A549 (cell line): ENCODE measurements at regions not wholly inside any gene's neighbourhood (a gene's known extent, or its start where the extent isn't known, plus 50 kb on each side); places are given as distances from the start of the nearest gene placed in this dataset.

Experiments used
- CTCF ChIP-seq: fragments of >200 bp; sonication (Bioruptor Twin); formaldehyde crosslinking; IDR thresholded peaks from 3 replicates; pipeline ENCODE4 v1.5.1; 2016
- JUN ChIP-seq, 2 experiments: fragments of >200 bp; sonication (Bioruptor Twin); formaldehyde crosslinking; IDR thresholded peaks; 2 replicates in 1 of 2; 3 replicates in 1 of 2; pipeline ENCODE4 v1.6.1; 2016 to 2017
- JUNB ChIP-seq: fragments of >200 bp; sonication (Bioruptor Twin); formaldehyde crosslinking; IDR thresholded peaks from 2 replicates; pipeline ENCODE4 v1.6.1; 2016
- POLR2AphosphoS2 ChIP-seq: conservative IDR thresholded peaks from 2 replicates; pipeline ENCODE4 v1.6.1; 2012; ENCODE audit warnings: low read length, improper control_type of control experiment, inconsistent platforms
- RAD21 ChIP-seq, 2 experiments: fragments of >200 bp in 1 of 2; sonication (Bioruptor Twin) in 1 of 2; formaldehyde crosslinking in 1 of 2; IDR thresholded peaks in 1 of 2; conservative IDR thresholded peaks in 1 of 2; 2 replicates in 1 of 2; 3 replicates in 1 of 2; pipeline ENCODE4 v1.6.1; 2012 to 2018; ENCODE audit warnings: inconsistent platforms in 1 of 2
- RARB ChIP-seq: fragments of 250-450 bp; sonication (Bioruptor Pico); IDR thresholded peaks from 2 replicates; pipeline ENCODE4 v1.8.0; 2021; ENCODE audit warnings: mild to moderate bottlenecking, moderate library complexity
- REST ChIP-seq: fragments of 200-600 bp; sonication (generic); IDR thresholded peaks from 2 replicates; pipeline ENCODE4 v1.6.1; 2016; ENCODE audit warnings: antibody characterized with exemption, mild to moderate bottlenecking, moderate library complexity
- ZC3H11A ChIP-seq: fragments of 450-650 bp; IDR thresholded peaks from 2 replicates; pipeline ENCODE4 v1.6.1; 2014; ENCODE audit warnings: antibody characterized with exemption, mild to moderate bottlenecking

DNA sequence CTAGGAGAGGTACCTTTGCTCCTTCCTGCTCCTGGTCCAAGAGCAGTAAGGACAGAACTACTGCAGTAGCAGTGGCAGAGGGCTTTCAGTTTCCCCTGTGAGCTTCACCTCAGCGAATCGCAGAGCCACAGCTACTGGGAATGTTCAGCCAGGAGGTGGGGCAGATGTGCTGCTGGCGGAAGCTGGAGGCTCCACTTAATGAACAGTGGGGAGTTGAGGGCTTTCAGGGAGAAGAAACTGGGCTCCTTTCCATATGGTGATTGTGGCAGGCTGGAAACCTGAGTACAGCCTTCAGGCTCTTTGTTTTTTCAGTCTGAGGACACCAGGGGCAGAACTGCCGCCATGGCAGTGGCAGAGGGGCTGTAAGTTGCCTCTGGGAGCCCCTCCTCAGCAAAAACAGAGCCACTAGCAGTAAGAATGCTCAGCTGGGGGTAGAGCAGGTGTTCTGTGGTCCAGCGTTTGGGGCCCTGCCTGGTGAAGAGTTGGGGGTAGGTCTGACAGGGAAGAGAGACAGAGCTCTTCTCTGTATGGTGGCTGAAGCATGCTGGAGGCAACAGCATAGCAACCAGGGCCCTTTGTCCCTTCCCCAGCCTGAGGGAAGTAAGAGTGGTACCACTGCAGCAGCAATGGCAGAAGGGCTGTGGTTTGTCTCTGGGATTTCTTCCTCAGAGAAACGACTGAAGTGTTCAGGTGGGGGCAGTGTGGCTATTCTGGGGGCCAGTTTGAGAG is 106.0 kb upstream of the GRXCR1 start:
- TF ChIP-seq JUN (IDR thresholded peaks at IDR 0.05) (no peak), RAD21 (conservative IDR thresholded peaks at IDR 0.05 in 1 of 2, IDR thresholded peaks at IDR 0.05 in 1 of 2) (no peak), CTCF (no peak), ZC3H11A (no peak), POLR2AphosphoS2 (no peak), JUNB (no peak), REST (no peak), RARB (CRISPR knock-in tag) (no peak)
